Mesendoderm (in vitro differentiated cells): ENCODE measurements at regions not wholly inside any gene's neighbourhood (a gene's known extent, or its start where the extent isn't known, plus 50 kb on each side); places are given as distances from the start of the nearest gene placed in this dataset.
"Not testable (repeated sequence)": the region's sequence is repeated elsewhere in the genome, so short reads cannot be mapped to it uniquely, and the experiment has no call there.

Source experiments
- DNase-seq: peaks from one replicate; pipeline ENCODE4 v3.0.0; 2013
- H2AK5ac ChIP-seq: 2 replicates; pipeline ENCODE4 v1.6.1; 2013; ENCODE audit warnings: low read length, inconsistent platforms
- H2BK120ac ChIP-seq: 2 replicates; pipeline ENCODE4 v1.6.1; 2013; ENCODE audit warnings: low read depth, mild to moderate bottlenecking, low read length, moderate library complexity, mixed read lengths
- H2BK15ac ChIP-seq: replicated peaks from 2 replicates; pipeline ENCODE4 v1.6.1; 2013; ENCODE audit warnings: low read depth, mild to moderate bottlenecking, moderate library complexity
- H2BK5ac ChIP-seq: 2 replicates; pipeline ENCODE4 v1.6.1; 2013; ENCODE audit warnings: low read length, inconsistent platforms
- H3K18ac ChIP-seq: 2 replicates; pipeline ENCODE4 v1.6.1; 2013; ENCODE audit warnings: mild to moderate bottlenecking, low read length, mixed read lengths
- H3K23ac ChIP-seq: one replicate; pipeline ENCODE4 v1.6.1; 2013; ENCODE audit warnings: low read length
- H3K27ac ChIP-seq: 2 replicates; pipeline ENCODE4 v1.5.1; 2013; ENCODE audit warnings: low read depth, mild to moderate bottlenecking, inconsistent platforms, low read length, moderate library complexity
- H3K27me3 ChIP-seq: 2 replicates; pipeline ENCODE4 v1.6.1; 2013; ENCODE audit warnings: low read length, control low read depth, mild to moderate bottlenecking, inconsistent platforms; ENCODE audit not compliant: insufficient read depth, poor library complexity
- H3K36me3 ChIP-seq: 2 replicates; pipeline ENCODE4 v1.6.1; 2013; ENCODE audit warnings: low read length, inconsistent platforms; ENCODE audit not compliant: control insufficient read depth, insufficient read depth
- H3K4ac ChIP-seq: one replicate; pipeline ENCODE4 v1.6.1; 2013; ENCODE audit warnings: low read depth, mild to moderate bottlenecking, low read length, moderate library complexity
- H3K4me1 ChIP-seq: 2 replicates; pipeline ENCODE4 v1.6.1; 2013; ENCODE audit warnings: low read depth, low read length, inconsistent platforms; ENCODE audit not compliant: control insufficient read depth
- H3K4me2 ChIP-seq: 2 replicates; pipeline ENCODE4 v1.6.1; 2013; ENCODE audit warnings: low read length
- H3K4me3 ChIP-seq: 2 replicates; pipeline ENCODE4 v1.5.1; 2013; ENCODE audit warnings: mild to moderate bottlenecking, low read length
- H3K56ac ChIP-seq: one replicate; pipeline ENCODE4 v1.6.1; 2013; ENCODE audit warnings: low read length
- H3K79me1 ChIP-seq: 2 replicates; pipeline ENCODE4 v1.6.1; 2013; ENCODE audit warnings: low read length, inconsistent platforms
- H3K79me2 ChIP-seq: 2 replicates; pipeline ENCODE4 v1.6.1; 2013; ENCODE audit warnings: mild to moderate bottlenecking, low read length; ENCODE audit not compliant: control insufficient read depth, insufficient read depth
- H3K9ac ChIP-seq: 2 replicates; pipeline ENCODE4 v1.6.1; 2013; ENCODE audit warnings: low read length, inconsistent platforms
- H4K5ac ChIP-seq: one replicate; pipeline ENCODE4 v1.6.1; 2013; ENCODE audit warnings: low read length
- H4K8ac ChIP-seq: one replicate; pipeline ENCODE4 v1.6.1; 2013; ENCODE audit warnings: low read depth, mild to moderate bottlenecking, control low read depth, low read length, moderate library complexity
- WGBS: extraction: QIAGEN DNeasy Blood & Tissue Kit; methylation state at CpG from one replicate; pipeline ENCODE4 v1.1.7; 2013; ENCODE audit warnings: low lambda C conversion rate, missing lambda C conversion rate; ENCODE audit not compliant: insufficient coverage; ENCODE audit errors: extremely low coverage; 5-methylcytosine and 5-hydroxymethylcytosine counted together

GRCh38 chr15:84500165-84500889 is 100.5 kb upstream of the ZSCAN2 start:
- H2BK15ac ChIP-seq, H3K4ac ChIP-seq, H3K79me2 ChIP-seq, H4K8ac ChIP-seq, H3K18ac ChIP-seq, H3K23ac ChIP-seq, H4K5ac ChIP-seq, H3K36me3 ChIP-seq, H3K9ac ChIP-seq, H2BK5ac ChIP-seq, H2AK5ac ChIP-seq, DNase-seq, H3K27me3 ChIP-seq, H3K79me1 ChIP-seq, H3K4me1 ChIP-seq, H3K56ac ChIP-seq, H3K4me2 ChIP-seq, H3K4me3 ChIP-seq, H2BK120ac ChIP-seq, H3K27ac ChIP-seq: not testable (repeated sequence)
- WGBS = no CpG with 5 or more reads among the region's 60 CpGs

DNA sequence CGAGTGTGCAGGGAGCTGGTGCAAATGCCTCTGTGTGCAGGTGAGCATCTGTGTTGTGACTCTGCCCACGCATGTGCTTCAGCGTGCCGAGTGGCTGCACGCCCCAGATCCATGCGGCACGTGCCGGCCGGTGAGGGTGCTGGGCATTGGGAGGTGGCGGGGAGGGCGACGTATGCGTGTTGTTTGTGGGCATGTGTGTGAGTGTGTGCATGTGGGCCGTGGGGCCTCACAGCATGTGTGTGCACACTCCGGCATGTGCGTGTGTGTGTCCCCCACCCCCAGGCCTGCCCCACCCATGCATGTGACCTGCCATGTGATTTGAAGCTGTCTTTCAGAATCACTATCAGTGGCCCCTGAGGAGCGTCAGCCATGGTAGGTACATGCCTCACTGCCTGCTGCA is 97.7 kb upstream of the ZSCAN2 start:
- WGBS = no CpG with 5 or more reads among the region's 17 CpGs

GRCh38 chr15:84505552-84505951 is 95.3 kb upstream of the ZSCAN2 start:
- not testable (repeated sequence) for H4K5ac ChIP-seq, H3K27ac ChIP-seq, H3K18ac ChIP-seq, H3K4me2 ChIP-seq, H2BK120ac ChIP-seq, H3K56ac ChIP-seq, H3K79me2 ChIP-seq, H4K8ac ChIP-seq, H3K36me3 ChIP-seq, H2BK5ac ChIP-seq, H3K9ac ChIP-seq, H3K27me3 ChIP-seq, H2BK15ac ChIP-seq, H3K79me1 ChIP-seq, DNase-seq, H2AK5ac ChIP-seq, H3K23ac ChIP-seq, H3K4ac ChIP-seq, H3K4me3 ChIP-seq, H3K4me1 ChIP-seq
- no CpG with 5 or more reads among the region's 4 CpGs for WGBS

More for the DNA sequence above, 97.7 kb upstream of the ZSCAN2 start:
- not testable (repeated sequence) for H3K27ac ChIP-seq, H2BK5ac ChIP-seq, H3K79me1 ChIP-seq, H3K79me2 ChIP-seq, H4K8ac ChIP-seq, H3K18ac ChIP-seq, H3K4me1 ChIP-seq, H2BK15ac ChIP-seq, H3K4me2 ChIP-seq, H3K4ac ChIP-seq, H3K4me3 ChIP-seq, H3K23ac ChIP-seq, H4K5ac ChIP-seq, H3K9ac ChIP-seq, DNase-seq, H3K27me3 ChIP-seq, H2BK120ac ChIP-seq, H3K56ac ChIP-seq, H3K36me3 ChIP-seq, H2AK5ac ChIP-seq

GRCh38 chr15:84512324-84512723 is 88.5 kb upstream of the ZSCAN2 start:
- H2BK120ac ChIP-seq, H3K4me3 ChIP-seq, H4K5ac ChIP-seq, H3K79me2 ChIP-seq, H3K79me1 ChIP-seq, H3K36me3 ChIP-seq, H3K4me2 ChIP-seq, H2BK5ac ChIP-seq, H3K23ac ChIP-seq, H3K18ac ChIP-seq, H3K9ac ChIP-seq, H2AK5ac ChIP-seq, H3K56ac ChIP-seq, H3K4me1 ChIP-seq, H3K4ac ChIP-seq, DNase-seq, H4K8ac ChIP-seq, H2BK15ac ChIP-seq, H3K27me3 ChIP-seq, H3K27ac ChIP-seq: not testable (repeated sequence)
- no CpG with 5 or more reads among the region's 9 CpGs for WGBS

- H3K4me1 ChIP-seq, H4K5ac ChIP-seq, H2BK15ac ChIP-seq, H3K79me2 ChIP-seq, H3K79me1 ChIP-seq, H4K8ac ChIP-seq, H2AK5ac ChIP-seq, H3K4me3 ChIP-seq, H2BK120ac ChIP-seq, H3K23ac ChIP-seq, H3K27me3 ChIP-seq, H3K4me2 ChIP-seq, H3K27ac ChIP-seq, H3K56ac ChIP-seq, H3K9ac ChIP-seq, H3K36me3 ChIP-seq, H2BK5ac ChIP-seq, H3K18ac ChIP-seq, H3K4ac ChIP-seq: not testable (repeated sequence)
- DNase-seq = peak; percentile 57
- no CpG with 5 or more reads among the region's 6 CpGs for WGBS
Observed at GRCh38 chr15:84516773-84517172, 84.0 kb upstream of the ZSCAN2 start.
